ENCODE measurements at regions not wholly inside any gene's neighbourhood (a gene's known extent, or its start where the extent isn't known, plus 50 kb on each side); places are given as distances from the start of the nearest gene placed in this dataset.

- no peak overlapping the region for H3K4me2 ChIP-seq (ENCODE audit: insufficient read depth, low read length)
- dilution Hi-C loops (cut with MboI; ENCODE audit: extremely low pct_ligation_motif_present, low sequenced_read_pairs) (no loop called here), intact Hi-C loops (cut with micrococcal nuclease) (no loop called here)
- no TSS peak for BruUV-seq (replicated peaks)
- H3K9ac ChIP-seq (replicated peaks; ENCODE audit: extremely low read depth, insufficient read depth, low read length) = no peak overlapping the region
- no peak for TF ChIP-seq POLR2AphosphoS5 (IDR thresholded peaks at IDR 0.05; ENCODE audit: insufficient read depth, low read depth, low read length)
- TF ChIP-seq MYC (IDR thresholded peaks at IDR 0.05; ENCODE audit: low read depth, low read length) = no peak
- TF ChIP-seq JUN (IDR thresholded peaks at IDR 0.05; ENCODE audit: borderline replicate concordance, insufficient read depth, insufficient read length, low read depth) = no peak
- TF ChIP-seq FOS (IDR thresholded peaks at IDR 0.05; ENCODE audit: borderline replicate concordance, insufficient read depth, low read length) = no peak
- no peak for TF ChIP-seq EZH2 (IDR thresholded peaks at IDR 0.05; ENCODE audit: borderline replicate concordance, low read depth, low read length, severe bottlenecking)
- TF ChIP-seq GATA2 (IDR thresholded peaks at IDR 0.05; ENCODE audit: insufficient read depth, insufficient read length, low read depth, low read length) = no peak
- TF ChIP-seq CTCF (IDR thresholded peaks at IDR 0.05; ENCODE audit: extremely low read depth in 1 of 2, insufficient read depth in 1 of 2, low read depth in 1 of 2, low read length in 2 of 2) = no peak
- TF ChIP-seq MAX (IDR thresholded peaks at IDR 0.05; ENCODE audit: insufficient read depth, insufficient read length) = no peak
- no peak for TF ChIP-seq POLR2A (IDR thresholded peaks at IDR 0.05; ENCODE audit: low read depth, low read length)
- H3K9me3 ChIP-seq (replicated peaks; ENCODE audit: control insufficient read depth, insufficient read depth, low read length) = no peaks in the 10 kb centered on the region
- CTCF ChIA-PET = interaction anchor here (0.8 to 1.3 kb wide), 3 partner anchors 9 to 37 kb away, joined by 3 read pairs; no protein-coding TSS in a partner anchor
- no peaks in the 10 kb centered on the region for H3K79me2 ChIP-seq (ENCODE audit: control insufficient read depth, insufficient read depth, low read length)
- DNase-seq (ENCODE audit: low read depth, low spot score) (no peak), FAIRE-seq (no peak)
- no peak overlapping the region for H2AFZ ChIP-seq (ENCODE audit: low read depth, low read length)
- H3K4me3 ChIP-seq (replicated peaks in 1 of 3; ENCODE audit: insufficient read depth in 1 of 3, low read depth in 1 of 3, low read length in 3 of 3) = no peak overlapping the region
- H3K27me3 ChIP-seq (ENCODE audit: control insufficient read depth in 2 of 2, insufficient read depth in 2 of 2, low read length in 2 of 2) = no peaks in the 10 kb centered on the region
- no peaks in the 10 kb centered on the region for H3K9me1 ChIP-seq (replicated peaks; ENCODE audit: control insufficient read depth, extremely low read depth, insufficient read depth, low read length)
- no peaks in the 10 kb centered on the region for H3K4me1 ChIP-seq (ENCODE audit: control insufficient read depth, extremely low read depth, insufficient read depth, low read length)
- no peaks in the 10 kb centered on the region for H3K36me3 ChIP-seq (ENCODE audit: control insufficient read depth in 2 of 2, extremely low read depth in 1 of 2, insufficient read depth in 2 of 2, low read length in 2 of 2)
- POLR2A ChIA-PET = no interaction called here
- H4K20me1 ChIP-seq (replicated peaks; ENCODE audit: control insufficient read depth, extremely low read depth, insufficient read depth, low read length) = no peaks in the 10 kb centered on the region
- no peak overlapping the region for H3K27ac ChIP-seq (ENCODE audit: insufficient read depth, low read depth, low read length)
Measured at GRCh38 chr5:89973516-89973915, 436.0 kb downstream of the CETN3 start.

All from endothelial cell of umbilical vein (primary cell).